LHCN-M2 (cell line): ENCODE measurements at regions not wholly inside any gene's neighbourhood (a gene's known extent, or its start where the extent isn't known, plus 50 kb on each side); places are given as distances from the start of the nearest gene placed in this dataset.

ENCODE experiments used
- DNase-seq: peaks from one replicate; pipeline ENCODE4 v3.0.0-alpha.2; 2012; ENCODE audit warnings: low read depth

DNA sequence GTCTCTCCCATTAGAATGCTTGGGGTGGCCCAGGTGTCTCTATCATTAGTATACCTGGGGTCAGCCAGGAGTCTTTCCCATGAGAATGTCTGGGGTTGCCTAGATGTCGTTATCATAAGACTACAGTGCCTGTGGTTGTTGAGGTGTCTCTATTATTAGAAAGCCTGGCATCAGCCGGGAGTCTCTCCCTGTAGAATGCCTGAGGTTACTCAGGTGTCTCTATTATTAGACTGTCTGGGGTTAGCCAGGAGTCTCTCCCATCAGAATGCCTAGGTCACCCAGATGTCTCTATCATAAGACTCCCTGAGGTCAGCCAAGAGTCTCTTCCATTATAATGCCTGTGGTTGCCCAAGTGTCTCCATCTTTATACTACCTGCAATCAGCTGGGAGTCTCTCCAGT lies 1541.1 kb downstream of the UQCRFS1 start:
- DNase-seq: no peak

DNA sequence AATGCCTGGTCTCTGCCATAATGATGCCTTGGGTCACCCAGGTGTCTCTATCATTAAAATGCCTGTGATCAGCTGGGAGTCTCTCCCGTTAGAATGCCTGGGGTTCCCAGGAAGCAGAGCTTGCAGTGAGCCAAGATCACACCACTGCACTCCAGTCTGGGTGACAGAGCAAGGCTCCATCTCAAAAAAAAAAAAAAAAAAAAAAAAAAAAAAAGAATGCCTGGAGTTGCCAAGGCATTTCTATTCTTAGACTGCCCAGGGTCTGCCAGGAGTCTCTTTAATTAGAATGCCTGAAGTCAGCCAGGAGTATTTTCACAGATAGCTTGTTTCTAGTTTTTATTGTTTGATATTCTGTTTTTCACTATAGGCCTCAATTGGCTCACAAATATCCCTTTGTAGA lies 1552.5 kb downstream of the UQCRFS1 start:
- no peak for DNase-seq

DNA sequence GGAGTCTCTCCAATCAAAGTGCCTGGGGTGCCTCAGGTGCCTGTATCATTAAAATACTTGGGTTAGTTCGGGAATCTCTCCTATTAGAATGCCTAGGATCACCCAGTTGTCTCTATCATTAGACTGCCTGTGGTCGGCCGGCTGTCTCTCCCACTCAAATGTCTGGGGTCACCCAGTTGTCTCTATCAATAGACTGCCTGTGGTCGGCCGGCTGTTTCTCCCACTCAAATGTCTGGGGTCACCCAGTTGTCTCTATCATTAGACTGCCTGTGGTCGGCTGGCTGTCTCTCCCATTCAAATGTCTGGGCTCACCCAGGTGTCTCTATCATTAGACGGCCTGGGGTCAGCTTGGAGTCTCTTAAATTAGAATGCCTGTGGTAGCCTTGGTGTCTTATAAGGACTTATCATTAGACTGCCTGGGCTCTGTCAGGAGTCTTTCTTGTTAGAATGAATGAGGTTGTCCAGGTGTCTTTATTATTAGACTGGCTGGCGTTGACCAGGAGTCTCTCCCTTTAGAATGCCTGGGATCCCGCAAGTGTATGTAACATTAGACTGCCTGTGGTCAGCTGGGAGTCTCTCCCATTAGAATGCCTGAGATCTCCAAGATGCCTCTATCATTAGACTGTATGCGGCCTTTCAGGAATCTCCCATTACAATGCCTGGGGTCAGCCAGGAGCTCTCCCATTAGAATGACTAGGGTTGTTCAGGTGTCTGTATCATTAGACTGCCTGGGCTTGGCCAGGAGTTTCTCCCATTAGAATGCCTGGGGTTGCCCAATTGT lies 1555.5 kb downstream of the UQCRFS1 start:
- DNase-seq: no peak

DNA sequence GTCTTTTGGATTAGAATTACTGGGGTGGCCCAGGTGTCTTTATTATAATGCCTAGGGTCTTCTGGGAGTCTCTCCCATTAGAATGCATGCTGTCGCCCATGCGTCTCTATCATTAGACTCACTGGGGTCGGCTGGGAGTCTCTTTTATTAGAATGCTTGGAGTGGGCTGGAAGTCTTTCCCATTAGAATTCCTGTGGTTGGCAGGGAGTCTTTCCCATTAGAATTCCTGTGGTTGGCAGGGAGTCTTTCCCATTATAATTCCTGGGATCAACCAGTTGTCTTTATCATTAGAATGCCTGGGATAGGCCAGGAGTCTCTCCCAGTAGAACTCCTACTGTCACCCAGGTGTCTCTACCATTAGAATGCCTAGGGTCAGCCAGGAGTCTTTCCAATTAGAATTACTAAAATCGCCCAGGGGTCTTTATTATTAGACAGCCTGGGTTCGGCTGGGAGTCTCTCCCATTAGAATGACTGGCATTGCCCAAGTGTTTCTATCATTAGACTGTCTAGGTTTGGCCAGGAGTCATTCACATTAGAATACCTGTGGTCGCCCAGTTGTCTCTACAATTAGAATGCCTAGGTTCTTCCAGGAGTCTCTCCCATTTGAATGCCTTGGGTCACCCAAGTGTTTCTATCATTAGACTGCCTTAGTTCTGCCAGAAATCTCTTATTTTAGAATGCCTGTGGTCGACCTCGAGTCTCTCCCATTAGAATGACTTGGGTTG lies 1558.5 kb downstream of the UQCRFS1 start:
- no peak for DNase-seq

DNA sequence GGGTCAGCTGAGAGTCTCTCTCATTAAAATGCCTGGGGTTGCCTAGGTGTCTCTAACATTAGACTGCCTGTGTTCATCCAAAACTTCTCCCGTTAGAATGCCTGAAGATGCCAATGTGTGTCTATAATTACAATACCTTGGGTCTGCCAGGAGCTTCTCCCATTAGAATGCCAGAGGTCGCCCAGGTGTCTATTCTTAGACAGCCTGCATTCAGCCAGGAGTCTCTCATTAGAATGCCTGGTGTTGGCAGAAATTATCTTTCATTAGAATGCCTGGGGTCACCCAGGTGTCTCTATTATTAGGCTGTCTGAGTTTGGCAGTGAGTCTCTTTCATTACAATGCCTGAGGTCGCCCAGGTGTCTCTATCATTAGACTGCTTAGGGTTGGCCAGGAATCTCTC lies 1560.2 kb downstream of the UQCRFS1 start:
- no peak for DNase-seq

DNA sequence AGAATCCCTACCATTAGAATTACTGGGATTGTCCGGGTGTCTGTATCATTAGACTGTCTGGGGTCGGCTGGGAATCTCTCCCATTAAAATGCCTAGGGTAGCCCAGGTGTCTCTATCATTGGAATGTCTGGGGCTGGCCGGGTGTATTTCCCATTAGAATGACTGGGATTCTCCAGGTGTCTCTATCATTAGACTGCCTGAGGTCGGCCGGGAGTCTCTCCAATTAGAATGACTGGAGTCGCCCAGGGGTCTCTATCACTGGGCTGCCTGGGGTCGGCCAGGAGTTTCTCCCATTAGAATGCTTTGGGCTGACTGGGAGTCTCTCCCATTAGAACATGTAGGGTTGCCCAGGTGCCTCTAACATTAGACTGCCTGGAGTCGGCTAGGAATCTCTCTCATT lies 1560.7 kb downstream of the UQCRFS1 start:
- no peak for DNase-seq

DNA sequence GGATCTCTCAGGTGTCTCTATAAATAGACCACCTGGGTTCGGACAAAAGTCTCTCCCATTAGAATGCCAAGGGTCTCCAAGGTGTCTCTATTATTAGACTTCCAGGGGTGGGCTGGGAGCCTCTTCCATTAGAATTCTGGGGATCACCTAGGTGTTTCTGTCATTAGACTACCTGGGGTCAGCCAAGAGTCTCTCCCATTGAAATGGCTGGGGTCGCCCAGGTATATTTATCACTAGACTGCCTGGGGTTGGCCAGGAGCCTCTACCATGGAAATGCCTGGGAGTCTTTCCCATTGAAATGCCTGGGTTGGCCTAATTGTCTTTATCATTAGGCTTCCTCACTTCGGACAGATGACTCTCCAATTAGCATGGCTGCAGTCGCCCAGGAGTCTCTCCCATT lies 1565.5 kb downstream of the UQCRFS1 start:
- no peak for DNase-seq

DNA sequence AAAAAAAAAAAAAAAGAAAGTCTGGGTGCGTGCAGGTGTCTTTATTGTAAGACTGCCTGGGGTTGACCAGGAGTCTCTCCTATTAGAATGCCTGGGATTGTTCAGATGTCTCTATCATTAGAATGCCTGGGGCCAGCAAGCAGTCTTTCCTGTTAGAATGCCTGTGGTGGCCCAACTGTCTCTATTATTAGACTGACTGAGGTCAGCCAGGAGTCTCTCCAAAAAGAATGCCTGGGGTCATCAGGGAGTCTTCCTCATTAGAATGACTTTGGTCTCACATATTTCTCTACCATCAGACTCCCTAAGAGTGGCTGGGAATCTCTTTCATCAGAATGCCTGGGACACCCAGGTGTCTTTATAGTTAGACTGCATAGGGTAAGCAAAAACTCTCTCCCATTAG lies 1577.5 kb downstream of the UQCRFS1 start:
- DNase-seq: no peak

DNA sequence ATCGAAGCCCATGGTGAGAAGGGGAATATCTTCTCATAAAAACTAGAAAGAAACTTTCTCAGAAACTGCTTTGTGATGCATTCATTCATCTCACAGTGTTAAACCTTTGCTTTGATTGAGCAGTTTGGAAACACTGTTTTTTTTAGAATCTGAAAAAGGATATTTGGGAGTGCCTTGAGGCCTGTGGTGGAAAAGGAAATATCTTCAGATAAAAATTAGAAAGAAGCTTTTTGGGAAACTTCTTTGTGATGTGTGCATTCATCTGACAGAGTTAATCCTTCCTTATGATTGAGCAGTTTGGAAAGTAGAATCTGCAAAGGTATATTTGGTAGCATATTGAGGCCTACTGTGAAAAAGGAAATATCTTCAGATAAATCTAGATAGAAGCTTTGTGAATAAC lies 1594.9 kb downstream of the UQCRFS1 start:
- DNase-seq: no peak

DNA sequence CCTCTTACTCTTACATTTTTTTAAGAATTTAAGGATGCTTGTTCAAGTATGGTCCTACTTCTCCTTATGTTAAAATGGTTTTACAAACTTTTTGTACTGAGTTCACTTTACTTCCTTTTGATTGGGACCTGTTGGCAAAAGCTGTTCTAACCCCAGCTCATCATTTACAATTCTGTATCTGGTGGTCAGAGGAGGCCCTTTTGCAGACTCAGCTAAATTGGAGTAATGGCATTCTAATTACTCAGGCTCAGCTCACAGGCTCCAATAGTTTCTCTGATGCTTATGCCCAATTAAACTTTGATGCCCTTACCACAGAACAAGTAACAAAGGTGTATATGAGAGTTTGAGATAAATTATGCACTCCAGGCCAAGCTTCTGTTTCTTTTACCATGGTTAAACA lies 1632.0 kb downstream of the UQCRFS1 start:
- no peak for DNase-seq
